ENCODE measurements at regions not wholly inside any gene's neighbourhood (a gene's known extent, or its start where the extent isn't known, plus 50 kb on each side); places are given as distances from the start of the nearest gene placed in this dataset.

DNA sequence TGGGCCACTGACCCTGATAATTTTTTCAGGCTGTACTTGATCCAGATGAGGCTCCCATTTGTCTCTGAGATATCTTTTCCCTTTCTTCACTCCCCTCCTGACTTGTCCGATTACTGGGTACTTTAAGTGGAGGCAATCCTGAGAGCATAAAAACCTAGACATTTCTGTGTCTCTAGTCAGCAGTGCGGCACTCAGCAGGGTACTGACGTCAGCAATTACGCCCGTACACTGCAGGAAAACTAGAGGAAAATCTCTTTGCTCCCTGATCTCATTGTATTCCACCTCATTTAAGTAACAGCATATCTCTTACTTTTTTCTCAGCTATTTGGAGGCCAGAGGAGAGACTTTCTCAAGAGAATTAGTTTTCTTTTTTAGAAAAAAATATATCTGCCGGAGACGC is 315.5 kb upstream of the OR4E1 start:
- TF ChIP-seq POLR2AphosphoS5 (IDR thresholded peaks at IDR 0.05; ENCODE audit: borderline replicate concordance, low read depth, low read length) (no peak), EZH2 (IDR thresholded peaks at IDR 0.05) (no peak)

Measured in SK-N-MC (cell line).